Activated CD8-positive, alpha-beta memory T cell treated with anti-CD3 and anti-CD28 coated beads for 36 hours (primary cell): ENCODE measurements at regions not wholly inside any gene's neighbourhood (a gene's known extent, or its start where the extent isn't known, plus 50 kb on each side); places are given as distances from the start of the nearest gene placed in this dataset.

Source experiments
- CTCF ChIA-PET: fragments of 350-600 bp; sonication (Branson Sonifier 250); formaldehyde crosslinking; loops from one replicate; lab custom pipeline; 2021; ENCODE audit warnings: antibody characterized with exemption; lab: Charles Lee
- POLR2A ChIA-PET: fragments of 350-600 bp; sonication (Branson Sonifier 250); formaldehyde crosslinking; loops from one replicate; lab custom pipeline; 2021; ENCODE audit warnings: antibody characterized with exemption; lab: Charles Lee

GRCh38 chr4:113811359-113811758 lies 49.8 kb upstream of the CAMK2D start:
- CTCF ChIA-PET, result no interaction called here
- POLR2A ChIA-PET, result no interaction called here
